ENCODE measurements at regions not wholly inside any gene's neighbourhood (a gene's known extent, or its start where the extent isn't known, plus 50 kb on each side); places are given as distances from the start of the nearest gene placed in this dataset.

DNA sequence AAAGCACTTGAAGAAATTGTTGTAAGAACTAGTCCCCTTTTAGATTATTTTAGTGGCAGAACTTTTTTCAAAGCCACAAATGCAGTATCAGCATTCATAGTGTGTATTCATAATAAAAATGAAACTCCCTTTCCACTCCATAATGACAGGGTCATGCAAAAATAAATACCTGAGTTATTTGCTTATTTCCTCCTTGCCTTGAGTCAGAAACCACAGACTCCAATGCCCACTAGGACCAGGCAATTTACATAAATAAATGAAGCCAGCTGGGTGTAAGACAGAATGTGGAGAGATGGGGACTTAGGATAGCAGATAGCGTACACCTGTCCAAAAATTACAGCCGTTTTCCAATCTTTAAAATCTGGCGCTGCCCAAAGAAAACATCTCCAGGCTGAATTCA, 417.8 kb downstream of the TMEM161B start:
- H2AK5ac ChIP-seq (ENCODE audit: low read depth, low read length): no peak overlapping the region
- no peak overlapping the region for H3K27ac ChIP-seq (replicated peaks; ENCODE audit: low read length)
- peaks cover 0 to 2% of the 10 kb centered on the region in 2 donors for H3K9me3 ChIP-seq (replicated peaks in 1 of 2; ENCODE audit: control insufficient read depth in 2 of 2, insufficient read depth in 1 of 2, low read depth in 1 of 2, low read length in 2 of 2)
- H4K8ac ChIP-seq (ENCODE audit: low read depth, low read length): no peak overlapping the region
- H3K14ac ChIP-seq (ENCODE audit: low read length): no peak overlapping the region
- WGBS, 2 donors (ENCODE audit: extremely low coverage in 2 of 2, insufficient read length in 2 of 2, insufficient replicate concordance in 1 of 2): no CpG with 5 or more reads among the region's 3 CpGs
- H3K4me3 ChIP-seq (ENCODE audit: low read length in 2 of 2): no peak overlapping the region
- H3K27me3 ChIP-seq (ENCODE audit: control insufficient read depth in 3 of 3, insufficient read depth in 3 of 3, low read depth in 1 of 3, low read length in 3 of 3): no peaks in the 10 kb centered on the region
- no peak overlapping the region for H2AFZ ChIP-seq (ENCODE audit: low read length)
- DNase-seq (ENCODE audit: low spot score): no peak
- no peak overlapping the region for H3K4ac ChIP-seq (ENCODE audit: low read length)
- H3K4me1 ChIP-seq (ENCODE audit: control insufficient read depth in 2 of 2, insufficient read depth in 1 of 2, low read depth in 1 of 2, low read length in 2 of 2): peaks cover 0 to 8% of the 10 kb centered on the region in 2 donors
- H3K23ac ChIP-seq (ENCODE audit: low read depth, low read length, poor library complexity): no peak overlapping the region
- no peaks in the 10 kb centered on the region for H3K79me1 ChIP-seq (ENCODE audit: low read depth, low read length)
- no peak overlapping the region for H4K91ac ChIP-seq (ENCODE audit: low read depth, low read length, poor library complexity)
- no peak overlapping the region for H2BK120ac ChIP-seq (ENCODE audit: low read depth, low read length)
- H2BK5ac ChIP-seq (ENCODE audit: low read length): no peak overlapping the region
- no peak overlapping the region for H3K18ac ChIP-seq (ENCODE audit: low read length)
- no peak overlapping the region for H3K9ac ChIP-seq (ENCODE audit: low read depth, low read length, poor library complexity)
- no peak overlapping the region for H3K4me2 ChIP-seq (ENCODE audit: insufficient read depth, low read length, poor library complexity, severe bottlenecking)
- H2BK12ac ChIP-seq (ENCODE audit: low read length): no peak overlapping the region
- H3K36me3 ChIP-seq (replicated peaks in 1 of 2; ENCODE audit: control insufficient read depth in 2 of 2, insufficient read depth in 2 of 2, low read length in 2 of 2): no peaks in the 10 kb centered on the region
- H2BK15ac ChIP-seq (ENCODE audit: low read length): no peak overlapping the region

DNA sequence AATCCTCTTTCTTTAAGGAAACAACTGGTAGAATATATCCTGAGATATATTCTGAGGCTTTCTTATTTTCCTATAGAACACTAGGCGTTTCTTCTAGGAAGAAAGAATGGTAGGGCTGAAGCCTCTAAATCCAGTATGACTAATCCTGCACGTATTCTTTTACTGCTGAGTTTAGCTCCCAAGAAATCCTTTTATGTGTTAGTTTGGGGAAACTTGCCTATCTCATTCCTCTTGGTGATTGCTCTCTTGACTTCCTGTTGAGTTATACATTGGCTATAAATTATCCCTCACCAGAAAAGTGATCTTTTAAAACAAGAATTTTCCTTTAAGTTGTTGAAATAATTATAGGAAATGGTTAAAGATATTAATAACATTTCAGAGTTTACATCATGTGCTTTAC, 422.9 kb downstream of the TMEM161B start:
- Histone ChIP-seq H4K91ac (ENCODE audit: low read depth, low read length, poor library complexity) (no peak overlapping the region), H2BK120ac (ENCODE audit: low read depth, low read length) (no peak overlapping the region), H2BK15ac (ENCODE audit: low read length) (no peak overlapping the region), H2BK5ac (ENCODE audit: low read length) (no peak overlapping the region), H3K18ac (ENCODE audit: low read length) (no peak overlapping the region), H3K4me1 (ENCODE audit: control insufficient read depth in 2 of 2, insufficient read depth in 1 of 2, low read depth in 1 of 2, low read length in 2 of 2) (peaks cover 0 to 8% of the 10 kb centered on the region in 2 donors), H3K4me3 (ENCODE audit: low read length in 2 of 2) (no peak overlapping the region), H3K79me1 (ENCODE audit: low read depth, low read length) (no peaks in the 10 kb centered on the region), H3K9me3 (replicated peaks in 1 of 2; ENCODE audit: control insufficient read depth in 2 of 2, insufficient read depth in 1 of 2, low read depth in 1 of 2, low read length in 2 of 2) (peaks cover 0 to 5% of the 10 kb centered on the region in 2 donors), H3K14ac (ENCODE audit: low read length) (no peak overlapping the region), H3K27ac (replicated peaks; ENCODE audit: low read length) (no peak overlapping the region), H4K8ac (ENCODE audit: low read depth, low read length) (no peak overlapping the region), H2BK12ac (ENCODE audit: low read length) (no peak overlapping the region), H3K4me2 (ENCODE audit: insufficient read depth, low read length, poor library complexity, severe bottlenecking) (no peak overlapping the region), H3K36me3 (replicated peaks in 1 of 2; ENCODE audit: control insufficient read depth in 2 of 2, insufficient read depth in 2 of 2, low read length in 2 of 2) (no peaks in the 10 kb centered on the region), H3K27me3 (ENCODE audit: control insufficient read depth in 3 of 3, insufficient read depth in 3 of 3, low read depth in 1 of 3, low read length in 3 of 3) (no peaks in the 10 kb centered on the region), H3K23ac (ENCODE audit: low read depth, low read length, poor library complexity) (no peak overlapping the region), H3K9ac (ENCODE audit: low read depth, low read length, poor library complexity) (no peak overlapping the region), H2AK5ac (ENCODE audit: low read depth, low read length) (no peak overlapping the region), H2AFZ (ENCODE audit: low read length) (no peak overlapping the region), H3K4ac (ENCODE audit: low read length) (no peak overlapping the region)
- DNase-seq (ENCODE audit: low spot score): no peak
- WGBS, 2 donors (ENCODE audit: extremely low coverage in 2 of 2, insufficient read length in 2 of 2, insufficient replicate concordance in 1 of 2): no CpG with 5 or more reads among the region's 2 CpGs

DNA sequence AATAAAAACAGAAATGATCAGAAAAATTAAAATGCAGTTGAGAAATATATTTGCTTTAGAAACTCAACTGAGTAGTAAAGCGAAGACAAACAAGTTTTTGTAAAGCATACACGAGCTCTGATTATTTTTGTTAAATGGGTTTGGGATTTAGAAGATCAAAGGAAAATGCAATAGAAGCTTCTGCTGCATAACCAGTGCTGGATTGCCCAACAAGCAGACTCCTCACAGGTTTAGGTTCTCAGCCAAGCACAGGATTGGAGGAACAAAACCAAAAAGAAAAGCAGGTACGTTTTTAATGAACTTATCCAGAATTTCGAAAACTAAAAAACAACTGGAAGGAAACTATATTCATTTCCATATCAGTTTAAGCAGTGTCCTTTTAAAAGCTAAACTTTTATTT, 423.8 kb downstream of the TMEM161B start:
- Histone ChIP-seq H3K4me2 (ENCODE audit: insufficient read depth, low read length, poor library complexity, severe bottlenecking) (no peak overlapping the region), H2BK120ac (ENCODE audit: low read depth, low read length) (no peak overlapping the region), H3K4ac (ENCODE audit: low read length) (no peak overlapping the region), H3K36me3 (replicated peaks in 1 of 2; ENCODE audit: control insufficient read depth in 2 of 2, insufficient read depth in 2 of 2, low read length in 2 of 2) (no peaks in the 10 kb centered on the region), H3K9ac (ENCODE audit: low read depth, low read length, poor library complexity) (no peak overlapping the region), H3K79me1 (ENCODE audit: low read depth, low read length) (no peaks in the 10 kb centered on the region), H3K18ac (ENCODE audit: low read length) (no peak overlapping the region), H3K23ac (ENCODE audit: low read depth, low read length, poor library complexity) (no peak overlapping the region), H3K4me3 (ENCODE audit: low read length in 2 of 2) (no peak overlapping the region), H2BK5ac (ENCODE audit: low read length) (no peak overlapping the region), H2BK15ac (ENCODE audit: low read length) (no peak overlapping the region), H2AFZ (ENCODE audit: low read length) (no peak overlapping the region), H3K27ac (replicated peaks; ENCODE audit: low read length) (no peak overlapping the region), H3K14ac (ENCODE audit: low read length) (no peak overlapping the region), H4K91ac (ENCODE audit: low read depth, low read length, poor library complexity) (no peak overlapping the region), H2BK12ac (ENCODE audit: low read length) (no peak overlapping the region), H3K27me3 (ENCODE audit: control insufficient read depth in 3 of 3, insufficient read depth in 3 of 3, low read depth in 1 of 3, low read length in 3 of 3) (no peaks in the 10 kb centered on the region), H3K9me3 (replicated peaks in 1 of 2; ENCODE audit: control insufficient read depth in 2 of 2, insufficient read depth in 1 of 2, low read depth in 1 of 2, low read length in 2 of 2) (peaks cover 0 to 5% of the 10 kb centered on the region in 2 donors), H2AK5ac (ENCODE audit: low read depth, low read length) (no peak overlapping the region), H4K8ac (ENCODE audit: low read depth, low read length) (no peak overlapping the region), H3K4me1 (ENCODE audit: control insufficient read depth in 2 of 2, insufficient read depth in 1 of 2, low read depth in 1 of 2, low read length in 2 of 2) (peaks cover 0 to 7% of the 10 kb centered on the region in 2 donors)
- WGBS, 2 donors (ENCODE audit: extremely low coverage in 2 of 2, insufficient read length in 2 of 2, insufficient replicate concordance in 1 of 2): no CpG with 5 or more reads among the region's 4 CpGs
- DNase-seq (ENCODE audit: low spot score): no peak

DNA sequence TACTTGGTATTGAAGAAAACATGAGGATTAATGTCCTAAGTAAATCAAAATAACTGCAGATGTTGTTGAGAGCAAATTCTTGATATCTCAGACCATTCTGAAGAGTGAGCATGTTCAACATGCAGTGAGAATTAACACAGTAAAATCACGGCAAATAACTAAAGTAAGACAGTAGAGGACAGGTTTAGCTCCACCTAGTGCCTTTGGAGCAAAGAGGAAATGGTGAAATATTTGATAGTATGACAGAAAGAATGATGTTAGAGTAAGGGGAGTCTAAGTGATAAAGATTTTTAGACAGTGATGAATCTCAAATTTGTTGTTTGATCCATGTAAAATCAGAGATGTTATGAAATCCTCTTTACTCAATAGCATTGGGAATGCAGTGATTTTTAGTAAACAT, 424.2 kb downstream of the TMEM161B start:
- Histone ChIP-seq H3K18ac (ENCODE audit: low read length) (no peak overlapping the region), H4K8ac (ENCODE audit: low read depth, low read length) (no peak overlapping the region), H3K27ac (replicated peaks; ENCODE audit: low read length) (no peak overlapping the region), H2BK15ac (ENCODE audit: low read length) (no peak overlapping the region), H3K4me2 (ENCODE audit: insufficient read depth, low read length, poor library complexity, severe bottlenecking) (no peak overlapping the region), H2AK5ac (ENCODE audit: low read depth, low read length) (no peak overlapping the region), H2BK12ac (ENCODE audit: low read length) (no peak overlapping the region), H3K9ac (ENCODE audit: low read depth, low read length, poor library complexity) (no peak overlapping the region), H3K9me3 (replicated peaks in 1 of 2; ENCODE audit: control insufficient read depth in 2 of 2, insufficient read depth in 1 of 2, low read depth in 1 of 2, low read length in 2 of 2) (peaks cover 0 to 5% of the 10 kb centered on the region in 2 donors), H3K4ac (ENCODE audit: low read length) (no peak overlapping the region), H3K4me1 (ENCODE audit: control insufficient read depth in 2 of 2, insufficient read depth in 1 of 2, low read depth in 1 of 2, low read length in 2 of 2) (peaks cover 0 to 7% of the 10 kb centered on the region in 2 donors), H2BK5ac (ENCODE audit: low read length) (no peak overlapping the region), H3K4me3 (ENCODE audit: low read length in 2 of 2) (no peak overlapping the region), H3K79me1 (ENCODE audit: low read depth, low read length) (no peaks in the 10 kb centered on the region), H3K27me3 (ENCODE audit: control insufficient read depth in 3 of 3, insufficient read depth in 3 of 3, low read depth in 1 of 3, low read length in 3 of 3) (no peaks in the 10 kb centered on the region), H2AFZ (ENCODE audit: low read length) (no peak overlapping the region), H2BK120ac (ENCODE audit: low read depth, low read length) (no peak overlapping the region), H3K14ac (ENCODE audit: low read length) (no peak overlapping the region), H3K23ac (ENCODE audit: low read depth, low read length, poor library complexity) (no peak overlapping the region), H3K36me3 (replicated peaks in 1 of 2; ENCODE audit: control insufficient read depth in 2 of 2, insufficient read depth in 2 of 2, low read length in 2 of 2) (no peaks in the 10 kb centered on the region), H4K91ac (ENCODE audit: low read depth, low read length, poor library complexity) (no peak overlapping the region)
- no CpG with 5 or more reads among the region's 1 CpG for whole genome bisulfite sequencing, 2 donors (ENCODE audit: extremely low coverage in 2 of 2, insufficient read length in 2 of 2, insufficient replicate concordance in 1 of 2)
- no peak for DNase-seq (ENCODE audit: low spot score)

All from neuronal stem cell (in vitro differentiated cells).